Vagina (tissue), 2 donors: ENCODE measurements at regions not wholly inside any gene's neighbourhood (a gene's known extent, or its start where the extent isn't known, plus 50 kb on each side); places are given as distances from the start of the nearest gene placed in this dataset.

Experiments
- DNase-seq, 2 donors: peaks; one replicate each; pipeline ENCODE4 v3.0.0-alpha.2; 2017; ENCODE audit errors: extremely low spot score in 2 of 2
- H3K27ac ChIP-seq: fragments of 200-600 bp; sonication (generic); one replicate; pipeline ENCODE4 v1.5.1; 2019
- H3K27me3 ChIP-seq: fragments of 200-600 bp; sonication (generic); one replicate; pipeline ENCODE4 v1.5.1; 2019
- H3K36me3 ChIP-seq, 2 donors: fragments of 200-600 bp; sonication (generic); one replicate each; pipeline ENCODE4 v1.5.1; 2017 to 2019
- H3K4me1 ChIP-seq: fragments of 200-600 bp; sonication (generic); one replicate; pipeline ENCODE4 v1.5.1; 2019
- H3K4me3 ChIP-seq, 2 donors: fragments of 200-600 bp; sonication (generic); 1 replicate in 1 of 2; 2 replicates in 1 of 2; pipeline ENCODE4 v1.5.1; 2016 to 2019
- H3K9me3 ChIP-seq: fragments of 200-600 bp; sonication (generic); one replicate; pipeline ENCODE4 v1.5.1; 2019
- CTCF ChIP-seq, 3 experiments: fragments of 450-650 bp in 2 of 3; fragments of 200-600 bp in 1 of 3; sonication (generic) in 1 of 3; IDR thresholded peaks; one replicate each; pipeline ENCODE4 v1.5.1; 2017 to 2019; ENCODE audit warnings: antibody characterized with exemption in 3 of 3, mild to moderate bottlenecking in 2 of 3, moderate library complexity in 2 of 3
- POLR2A ChIP-seq, 2 donors: fragments of 450-650 bp; IDR thresholded peaks; one replicate each; pipeline ENCODE4 v1.6.1; 2017; ENCODE audit warnings: antibody characterized with exemption in 2 of 2, mild to moderate bottlenecking in 2 of 2, moderate library complexity in 2 of 2
- POLR2AphosphoS5 ChIP-seq, 2 donors: sonication (generic); formaldehyde crosslinking; IDR thresholded peaks; one replicate each; pipeline ENCODE4 v1.9.0; 2017; ENCODE audit warnings: antibody characterized with exemption in 2 of 2, mild to moderate bottlenecking in 2 of 2, low read depth in 1 of 2; ENCODE audit not compliant: insufficient read depth in 1 of 2
- intact Hi-C: fragments of 100-400 bp; cut with DNase I; formaldehyde crosslinking; loops from one replicate; pipeline ENCODE4 v1.15.1; 2023

- H3K4me3 ChIP-seq = no peak overlapping the region
- H3K36me3 ChIP-seq = no peaks in the 10 kb centered on the region
- H3K4me1 ChIP-seq = peaks cover 15% of the 10 kb centered on the region
- no peaks in the 10 kb centered on the region for H3K27me3 ChIP-seq
- H3K9me3 ChIP-seq = no peaks in the 10 kb centered on the region
- H3K27ac ChIP-seq = no peak overlapping the region
- no peak for DNase-seq
- intact Hi-C loops = no loop called here
- TF ChIP-seq CTCF (IDR thresholded peaks at IDR 0.05) = no peak
- TF ChIP-seq POLR2AphosphoS5 (IDR thresholded peaks at IDR 0.05; ENCODE audit: insufficient read depth in 1 of 2, low read depth in 1 of 2) = no peak
- TF ChIP-seq POLR2A (IDR thresholded peaks at IDR 0.05) = no peak
These were observed 504.6 kb downstream of the RASEF start for GRCh38 chr9:82558346-82558745.

GRCh38 chr9:82558855-82559630, 503.9 kb downstream of the RASEF start:
- H3K4me3 ChIP-seq = no peak overlapping the region
- no peak for TF ChIP-seq POLR2A (IDR thresholded peaks at IDR 0.05)
- intact Hi-C loops = no loop called here

GRCh38 chr9:82560036-82560435, 502.9 kb downstream of the RASEF start:
- no peaks in the 10 kb centered on the region for H3K9me3 ChIP-seq
- no peak overlapping the region for H3K27ac ChIP-seq
- H3K4me3 ChIP-seq = no peak overlapping the region
- intact Hi-C loops = no loop called here
- TF ChIP-seq POLR2AphosphoS5 (IDR thresholded peaks at IDR 0.05; ENCODE audit: insufficient read depth in 1 of 2, low read depth in 1 of 2) (no peak), POLR2A (IDR thresholded peaks at IDR 0.05) (no peak), CTCF (IDR thresholded peaks at IDR 0.05) (no peak)
- H3K36me3 ChIP-seq = no peaks in the 10 kb centered on the region
- no peak for DNase-seq
- no peaks in the 10 kb centered on the region for H3K27me3 ChIP-seq
- peaks cover 9% of the 10 kb centered on the region for H3K4me1 ChIP-seq

More at GRCh38 chr9:82558855-82559630, 503.9 kb downstream of the RASEF start:
- Histone ChIP-seq H3K36me3 (no peaks in the 10 kb centered on the region), H3K4me1 (peaks cover 15% of the 10 kb centered on the region), H3K9me3 (no peaks in the 10 kb centered on the region), H3K27me3 (no peaks in the 10 kb centered on the region), H3K27ac (no peak overlapping the region)
- no peak for DNase-seq

GRCh38 chr9:82560457-82560904, 502.5 kb downstream of the RASEF start:
- TF ChIP-seq POLR2A (IDR thresholded peaks at IDR 0.05) = no peak
- no peak for TF ChIP-seq POLR2AphosphoS5 (IDR thresholded peaks at IDR 0.05; ENCODE audit: insufficient read depth in 1 of 2, low read depth in 1 of 2)
- no peak for TF ChIP-seq CTCF (IDR thresholded peaks at IDR 0.05)
- Histone ChIP-seq H3K4me1 (peaks cover 5% of the 10 kb centered on the region), H3K9me3 (no peaks in the 10 kb centered on the region), H3K36me3 (no peaks in the 10 kb centered on the region), H3K4me3 (no peak overlapping the region), H3K27me3 (no peaks in the 10 kb centered on the region), H3K27ac (no peak overlapping the region)
- intact Hi-C loops = no loop called here
- DNase-seq = no peak

GRCh38 chr9:82563094-82563493, 499.8 kb downstream of the RASEF start:
- intact Hi-C loops = no loop called here
- DNase-seq = no peak
- H3K4me1 ChIP-seq = no peaks in the 10 kb centered on the region
- no peaks in the 10 kb centered on the region for H3K36me3 ChIP-seq
- TF ChIP-seq POLR2A (IDR thresholded peaks at IDR 0.05) (no peak), CTCF (IDR thresholded peaks at IDR 0.05) (no peak), POLR2AphosphoS5 (IDR thresholded peaks at IDR 0.05; ENCODE audit: insufficient read depth in 1 of 2, low read depth in 1 of 2) (no peak)
- no peak overlapping the region for H3K4me3 ChIP-seq
- no peaks in the 10 kb centered on the region for H3K9me3 ChIP-seq
- H3K27ac ChIP-seq = no peak overlapping the region
- no peaks in the 10 kb centered on the region for H3K27me3 ChIP-seq
